Adrenal gland (tissue), 9 donors: ENCODE measurements at regions not wholly inside any gene's neighbourhood (a gene's known extent, or its start where the extent isn't known, plus 50 kb on each side); places are given as distances from the start of the nearest gene placed in this dataset.

ENCODE experiments used
- DNase-seq, 7 donors: peaks; one replicate each; pipeline ENCODE4 v3.0.0-alpha.2; 2019 to 2020
- H3K27ac ChIP-seq, 5 donors: fragments of 200-600 bp; sonication (generic) in 4 of 5; 1 replicate in 3 of 5; 2 replicates in 2 of 5; pipeline versions ENCODE4 v1.5.1 to v1.8.0; 2016 to 2020; ENCODE audit warnings: mild to moderate bottlenecking in 1 of 5
- H3K27me3 ChIP-seq: fragments of 200-600 bp; 2 replicates; pipeline ENCODE4 v1.8.0; 2021
- H3K36me3 ChIP-seq, 2 donors: fragments of 200-600 bp; replicated peaks in 1 of 2; 1 replicate in 1 of 2; 2 replicates in 1 of 2; pipeline versions ENCODE4 v1.5.1 to v1.8.0; 2018 to 2022
- H3K4me1 ChIP-seq, 2 donors: fragments of 200-600 bp; replicated peaks in 1 of 2; 1 replicate in 1 of 2; 2 replicates in 1 of 2; pipeline versions ENCODE4 v1.5.1 to v1.8.0; 2018 to 2021
- H3K4me3 ChIP-seq, 4 donors: fragments of 200-600 bp; sonication (generic) in 3 of 4; one replicate each; pipeline ENCODE4 v1.5.1; 2016 to 2018
- H3K9me3 ChIP-seq, 3 donors: fragments of 200-600 bp; sonication (generic) in 1 of 3; replicated peaks in 1 of 3; 1 replicate in 2 of 3; 2 replicates in 1 of 3; pipeline versions ENCODE4 v1.5.1 to v1.8.0; 2016 to 2021
- POLR2A ChIP-seq, 2 donors: fragments of 450-650 bp; IDR thresholded peaks; one replicate each; pipeline ENCODE4 v1.6.1; 2017; ENCODE audit warnings: antibody characterized with exemption in 2 of 2, mild to moderate bottlenecking in 2 of 2, moderate library complexity in 1 of 2
- WGBS, 4 donors: extraction: QIAGEN DNeasy Blood & Tissue Kit in 2 of 4; methylation state at CpG; one replicate each; pipeline versions ENCODE4 v1.1.5 to v1.1.7; 2013 to 2017; 5-methylcytosine and 5-hydroxymethylcytosine counted together
- intact Hi-C, 2 donors: fragments of 100-400 bp; cut with DNase I; formaldehyde crosslinking; loops; one replicate each; pipeline versions ENCODE4 v1.14.1 to v1.15.0; 2022 to 2023
- TF ChIP-seq, protein P1 (sequence below), 6 experiments: fragments of 450-650 bp in 4 of 6; fragments of 200-600 bp in 2 of 6; sonication (generic) in 1 of 6; IDR thresholded peaks; 1 replicate in 5 of 6; 2 replicates in 1 of 6; pipeline versions ENCODE4 v1.5.1 to v1.8.0; 2016 to 2021; ENCODE audit warnings: antibody characterized with exemption in 6 of 6, mild to moderate bottlenecking in 2 of 6, moderate library complexity in 1 of 6
- donor health status: healthy with polysubstance abuse.
- donor health status: Bipolar disorder and iron deficiency.
- donor health status: DM: yes; HTN: yes; CAD: no.
- donor health status: DM: no; HTN: no; CAD: no.
- donor health status: DM: no; HTN: no; CAD: no.

DNA sequence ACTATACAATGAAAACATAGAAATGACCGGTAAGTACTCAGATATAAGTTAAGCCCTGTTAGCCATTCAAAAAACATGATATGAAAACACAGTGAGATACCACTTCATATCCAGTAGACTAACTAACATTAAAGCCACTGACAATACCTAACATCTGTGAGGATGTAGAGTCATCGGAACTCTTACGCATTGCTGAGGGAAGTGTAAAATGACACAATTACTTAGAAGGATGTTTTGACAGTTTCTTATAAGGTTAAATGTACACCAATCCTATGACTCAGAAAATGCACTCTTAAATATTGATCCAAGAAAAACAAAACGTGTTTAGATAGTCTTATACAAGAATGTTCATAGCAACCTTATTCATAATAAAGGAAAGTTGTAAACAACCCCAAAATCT lies 782.9 kb downstream of the BCL11B start:
- H3K4me3 ChIP-seq, result no peak overlapping the region
- TF ChIP-seq POLR2A (IDR thresholded peaks at IDR 0.05), result no peak
- TF ChIP-seq, protein P1, sequence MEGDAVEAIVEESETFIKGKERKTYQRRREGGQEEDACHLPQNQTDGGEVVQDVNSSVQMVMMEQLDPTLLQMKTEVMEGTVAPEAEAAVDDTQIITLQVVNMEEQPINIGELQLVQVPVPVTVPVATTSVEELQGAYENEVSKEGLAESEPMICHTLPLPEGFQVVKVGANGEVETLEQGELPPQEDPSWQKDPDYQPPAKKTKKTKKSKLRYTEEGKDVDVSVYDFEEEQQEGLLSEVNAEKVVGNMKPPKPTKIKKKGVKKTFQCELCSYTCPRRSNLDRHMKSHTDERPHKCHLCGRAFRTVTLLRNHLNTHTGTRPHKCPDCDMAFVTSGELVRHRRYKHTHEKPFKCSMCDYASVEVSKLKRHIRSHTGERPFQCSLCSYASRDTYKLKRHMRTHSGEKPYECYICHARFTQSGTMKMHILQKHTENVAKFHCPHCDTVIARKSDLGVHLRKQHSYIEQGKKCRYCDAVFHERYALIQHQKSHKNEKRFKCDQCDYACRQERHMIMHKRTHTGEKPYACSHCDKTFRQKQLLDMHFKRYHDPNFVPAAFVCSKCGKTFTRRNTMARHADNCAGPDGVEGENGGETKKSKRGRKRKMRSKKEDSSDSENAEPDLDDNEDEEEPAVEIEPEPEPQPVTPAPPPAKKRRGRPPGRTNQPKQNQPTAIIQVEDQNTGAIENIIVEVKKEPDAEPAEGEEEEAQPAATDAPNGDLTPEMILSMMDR (IDR thresholded peaks at IDR 0.05), result no peak
- intact Hi-C loops, result no loop called here
- no peaks in the 10 kb centered on the region for H3K27me3 ChIP-seq
- no peaks in the 10 kb centered on the region for H3K9me3 ChIP-seq
- WGBS, 4 donors, result 69 to 77% (median 72%) methylated on average over 4 of the region's 4 CpGs
- H3K36me3 ChIP-seq, result no peaks in the 10 kb centered on the region
- no peak overlapping the region for H3K27ac ChIP-seq
- no peak for DNase-seq
- no peaks in the 10 kb centered on the region for H3K4me1 ChIP-seq

DNA sequence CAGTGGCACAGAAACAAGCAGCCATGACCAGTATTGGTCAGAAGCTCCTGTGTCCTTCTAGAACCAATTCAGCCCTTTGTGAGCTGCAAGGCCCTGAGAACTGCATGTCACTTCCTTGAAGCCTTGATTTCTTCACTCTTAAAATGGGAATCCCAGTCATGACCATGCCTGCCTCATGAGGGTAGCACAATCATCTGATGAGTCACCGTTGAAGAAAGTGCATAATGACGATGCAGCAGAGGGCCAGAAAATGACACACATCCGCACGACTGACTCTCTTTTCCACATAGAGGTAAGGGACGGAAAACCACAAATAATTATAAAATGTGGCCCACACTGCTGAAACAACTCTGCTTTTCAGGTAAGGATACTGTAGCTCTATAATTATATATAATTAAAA lies 777.4 kb downstream of the BCL11B start:
- no peaks in the 10 kb centered on the region for H3K27me3 ChIP-seq

DNA sequence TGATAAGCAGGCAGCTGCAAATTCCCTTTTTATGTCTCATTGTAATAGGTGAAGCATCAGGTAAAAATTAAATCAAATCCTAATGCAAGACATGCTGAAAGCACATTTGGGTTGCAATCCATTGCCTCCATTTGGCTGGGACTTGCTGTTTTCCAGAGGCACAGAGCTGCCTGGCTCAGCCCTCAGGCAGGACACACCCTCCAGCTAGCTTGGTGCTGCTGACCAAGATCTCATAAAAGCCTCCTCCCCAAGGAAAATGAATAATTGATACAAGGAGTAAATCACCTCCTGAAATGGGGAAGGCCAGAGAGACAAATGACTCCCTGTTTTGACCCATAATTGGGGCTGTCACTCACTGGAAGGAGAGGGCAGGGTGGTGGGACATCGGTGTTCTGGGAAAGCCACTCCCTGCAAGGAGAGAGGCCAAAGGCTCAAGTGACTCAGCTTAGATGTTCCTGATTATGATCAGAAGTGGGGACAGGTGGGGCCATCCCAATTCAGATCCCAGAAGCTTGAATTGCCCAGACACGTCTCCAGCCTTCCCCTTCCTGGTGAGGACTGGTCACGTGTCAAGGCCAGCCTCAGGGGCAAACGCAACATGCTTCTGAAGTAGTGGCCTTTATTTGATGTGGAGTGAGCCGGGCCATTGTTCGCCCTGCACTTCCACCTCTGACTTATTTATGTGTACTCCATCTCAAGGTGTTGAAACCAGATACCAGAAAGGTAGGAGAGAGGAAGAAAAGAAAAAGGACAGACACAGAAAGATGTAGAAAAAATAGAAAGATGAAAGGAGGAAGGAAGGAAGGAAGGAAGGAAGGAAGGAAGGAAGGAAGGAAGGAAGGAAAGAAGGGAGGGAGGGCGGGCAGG lies 773.7 kb downstream of the BCL11B start:
- Histone ChIP-seq H3K27me3 (no peaks in the 10 kb centered on the region), H3K9me3 (no peaks in the 10 kb centered on the region), H3K27ac (no peak overlapping the region), H3K4me1 (no peaks in the 10 kb centered on the region), H3K36me3 (no peaks in the 10 kb centered on the region), H3K4me3 (no peak overlapping the region)
- 56 to 65% (median 62%) methylated on average over 6 to 7 of the region's 7 CpGs for WGBS, 4 donors
- intact Hi-C loops, result no loop called here
- DNase-seq, result no peak
- no peak for TF ChIP-seq POLR2A (IDR thresholded peaks at IDR 0.05)
- TF ChIP-seq, protein P1 (IDR thresholded peaks at IDR 0.05), result no peak

More for the DNA sequence above, 777.4 kb downstream of the BCL11B start:
- H3K4me1 ChIP-seq, result no peaks in the 10 kb centered on the region
- no peak overlapping the region for H3K4me3 ChIP-seq
- no peak overlapping the region for H3K27ac ChIP-seq
- H3K9me3 ChIP-seq, result no peaks in the 10 kb centered on the region
- no peaks in the 10 kb centered on the region for H3K36me3 ChIP-seq
- intact Hi-C loops, result no loop called here
- WGBS, 4 donors, result 78 to 87% (median 83%) methylated on average over 5 of the region's 5 CpGs
- DNase-seq, result no peak
- TF ChIP-seq, protein P1 (IDR thresholded peaks at IDR 0.05), result no peak
- TF ChIP-seq POLR2A (IDR thresholded peaks at IDR 0.05), result no peak

DNA sequence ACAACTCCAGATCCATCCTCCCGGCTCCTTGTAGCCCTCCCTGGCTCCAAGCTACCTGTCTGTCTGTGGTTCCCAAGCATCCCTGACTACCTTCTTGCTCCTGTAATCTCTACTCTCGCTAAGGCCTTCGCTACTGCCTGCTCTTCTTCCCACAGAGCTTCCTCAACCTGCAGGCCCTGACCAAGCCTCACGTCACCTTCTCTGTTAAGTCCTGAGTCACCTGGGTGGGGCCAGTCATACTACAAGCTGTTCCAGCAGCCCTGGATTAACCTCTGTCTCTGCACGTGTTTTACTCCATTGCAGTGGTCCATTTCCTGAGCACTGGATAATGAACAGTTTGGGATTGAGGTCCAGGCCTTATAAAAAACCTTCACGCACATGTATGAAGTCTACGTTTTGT lies 770.7 kb downstream of the BCL11B start:
- TF ChIP-seq, protein P1 (IDR thresholded peaks at IDR 0.05), result no peak
- no peak for TF ChIP-seq POLR2A (IDR thresholded peaks at IDR 0.05)
- H3K4me3 ChIP-seq, result no peak overlapping the region
- intact Hi-C loops, result no loop called here
- 81 to 87% (median 83%) methylated on average over 7 of the region's 7 CpGs for WGBS, 4 donors
- H3K27ac ChIP-seq, result no peak overlapping the region
- no peaks in the 10 kb centered on the region for H3K27me3 ChIP-seq
- no peaks in the 10 kb centered on the region for H3K4me1 ChIP-seq
- no peak for DNase-seq
- no peaks in the 10 kb centered on the region for H3K9me3 ChIP-seq
- no peaks in the 10 kb centered on the region for H3K36me3 ChIP-seq
